GM19351 (cell line): ENCODE measurements at regions not wholly inside any gene's neighbourhood (a gene's known extent, or its start where the extent isn't known, plus 50 kb on each side); places are given as distances from the start of the nearest gene placed in this dataset.
"Not testable (repeated sequence)": the region's sequence is repeated elsewhere in the genome, so short reads cannot be mapped to it uniquely, and the experiment has no call there.

ENCODE experiments used
- ATAC-seq: cut with Tn5 transposase; IDR thresholded peaks from one replicate; pipeline ENCODE4 v1.9.1; 2021; ENCODE audit warnings: mild to moderate bottlenecking, moderate library complexity; ENCODE audit not compliant: unreplicated experiment

DNA sequence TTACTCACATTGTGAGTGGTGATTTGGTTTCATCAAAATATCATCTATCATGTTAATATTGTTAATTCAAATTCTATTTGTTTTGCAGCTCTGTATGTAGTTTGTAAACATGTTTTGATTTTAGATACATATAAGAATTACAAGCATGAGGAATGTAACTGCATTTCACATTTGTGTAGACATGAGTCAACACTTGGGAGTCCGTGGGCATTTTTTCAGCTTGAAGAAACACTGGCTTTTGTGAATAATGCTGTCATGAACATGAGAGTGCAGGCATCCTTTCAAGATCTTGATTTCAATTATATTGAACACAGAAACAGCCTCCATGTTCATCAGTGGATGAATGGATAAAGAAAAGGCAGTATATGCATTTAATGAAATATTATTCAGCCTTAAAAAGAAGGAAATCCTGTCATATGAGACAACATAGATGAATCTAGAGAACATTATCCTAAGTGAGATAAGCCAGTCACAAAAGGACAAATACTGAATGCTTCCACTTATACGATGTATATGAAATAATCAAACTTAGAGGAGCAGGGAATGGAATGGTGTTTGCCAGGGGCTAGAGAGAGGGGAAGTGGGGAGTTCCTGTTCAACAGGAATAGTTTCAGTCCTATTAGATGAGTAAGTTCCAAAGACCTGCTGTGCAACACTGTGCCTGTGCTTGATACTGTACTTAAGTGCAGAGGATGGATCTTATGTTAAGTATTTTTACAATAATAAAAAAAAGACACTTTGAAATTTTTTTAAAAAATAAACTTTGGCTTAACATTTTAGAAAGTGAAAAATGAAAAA lies 194.9 kb downstream of the LRATD1 start:
- no peak for ATAC-seq

DNA sequence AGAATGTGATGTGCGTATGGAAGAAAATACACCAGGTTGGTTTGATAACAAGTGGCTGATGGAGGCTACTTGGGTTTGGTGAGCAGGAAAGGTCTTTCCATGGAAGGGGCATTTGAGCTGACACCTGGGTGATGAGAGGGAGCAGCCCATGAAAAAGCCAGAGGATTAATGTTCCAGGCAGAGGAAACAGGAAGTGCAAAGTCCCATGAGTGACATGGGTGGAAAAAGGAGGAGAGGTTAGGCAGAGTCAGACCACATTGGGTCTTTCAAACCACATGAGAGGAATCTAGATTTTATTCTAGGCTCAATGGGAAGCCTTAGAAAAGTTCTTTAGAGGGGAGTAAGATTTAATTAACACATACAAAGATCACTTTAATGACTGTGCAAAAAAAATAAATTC lies 195.7 kb downstream of the LRATD1 start:
- ATAC-seq: no peak

DNA sequence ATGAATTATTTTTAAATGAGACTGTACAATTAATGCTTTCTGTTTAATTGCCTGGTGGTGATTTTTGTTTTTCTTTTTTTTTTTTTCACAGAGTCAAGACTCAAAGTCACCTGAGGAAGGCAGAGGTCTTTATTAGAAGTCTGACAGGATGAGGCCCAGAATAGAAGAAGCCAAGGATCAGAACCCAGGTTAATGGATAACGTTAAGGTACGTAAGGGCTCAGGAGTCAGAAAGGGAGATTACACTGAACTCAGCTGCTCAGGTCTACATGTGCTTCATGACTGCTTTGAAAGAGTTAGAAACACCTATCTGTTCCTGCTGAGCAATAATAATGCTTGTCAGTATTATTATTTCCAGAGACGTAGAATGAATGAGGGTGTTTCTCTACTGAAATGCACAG lies 196.5 kb downstream of the LRATD1 start:
- no peak for ATAC-seq

DNA sequence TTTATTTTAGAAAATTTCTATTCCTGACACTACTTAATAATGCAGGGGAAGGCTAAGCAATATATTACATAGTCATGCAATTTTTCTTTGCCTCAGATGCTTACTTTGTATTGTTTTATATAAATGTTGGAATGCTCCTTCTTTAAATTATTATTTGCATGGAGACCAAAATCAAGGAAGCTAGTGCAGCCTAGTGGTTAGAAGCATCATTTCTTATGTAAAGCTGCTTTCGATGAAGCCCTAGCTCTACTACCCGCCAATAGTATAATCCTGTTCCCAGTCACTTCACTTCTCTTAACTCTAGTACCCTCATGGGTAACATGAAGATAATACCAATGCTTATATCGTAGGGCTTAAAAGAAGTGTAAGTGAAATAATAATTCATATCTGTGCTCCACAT lies 198.9 kb downstream of the LRATD1 start:
- ATAC-seq: no peak

DNA sequence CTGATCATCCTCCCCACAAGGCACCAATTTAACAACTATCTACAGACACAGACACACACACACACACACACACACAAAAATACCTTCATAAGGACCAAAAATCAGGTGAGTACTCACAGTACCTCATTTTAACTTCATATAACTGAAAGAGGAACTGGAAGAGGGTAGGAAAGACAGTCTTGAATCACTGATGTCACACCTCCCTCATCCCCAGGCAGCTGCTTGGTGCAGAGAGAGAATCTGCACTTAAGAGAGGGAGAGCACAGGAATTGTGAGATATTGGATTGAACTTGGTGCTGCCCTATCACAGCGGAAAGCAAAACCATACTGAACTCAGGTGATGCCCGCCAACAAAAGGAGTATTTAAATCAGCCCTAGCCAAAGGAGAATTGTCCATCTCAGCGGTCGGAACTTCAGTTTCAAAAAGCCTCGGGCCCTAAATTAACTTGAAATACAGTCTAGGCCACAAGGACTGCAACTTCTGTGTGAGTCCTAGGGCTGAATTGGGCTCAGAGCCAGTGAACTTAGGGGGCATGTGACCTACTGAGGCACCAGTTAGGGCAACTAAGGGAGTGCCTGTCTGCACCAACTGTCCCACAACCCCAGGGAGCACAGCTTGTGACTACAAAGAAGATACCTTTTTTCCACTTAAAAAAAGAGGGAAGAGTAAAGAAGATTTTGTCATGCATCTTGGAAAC lies 211.1 kb downstream of the LRATD1 start:
- ATAC-seq: peak; percentile 83

DNA sequence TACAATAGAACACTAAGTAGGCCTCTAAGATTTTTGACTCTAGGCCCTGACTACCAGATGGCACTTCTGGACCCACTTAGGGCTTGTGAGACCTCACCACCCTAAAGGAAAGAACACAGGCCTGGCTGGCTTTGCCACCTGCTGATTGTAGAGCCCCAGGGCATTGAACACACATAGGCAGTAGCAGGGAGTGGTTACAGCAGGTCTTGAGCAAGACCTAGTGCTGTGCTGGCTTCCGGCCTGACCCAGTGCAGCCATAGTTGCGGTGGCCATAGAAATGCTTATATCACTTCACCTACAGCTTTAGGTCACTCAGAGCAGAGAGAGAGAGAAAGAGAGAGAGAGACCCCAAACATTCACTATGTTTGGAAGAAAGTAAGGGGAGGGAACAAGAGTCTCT lies 223.2 kb downstream of the LRATD1 start:
- ATAC-seq: no peak

DNA sequence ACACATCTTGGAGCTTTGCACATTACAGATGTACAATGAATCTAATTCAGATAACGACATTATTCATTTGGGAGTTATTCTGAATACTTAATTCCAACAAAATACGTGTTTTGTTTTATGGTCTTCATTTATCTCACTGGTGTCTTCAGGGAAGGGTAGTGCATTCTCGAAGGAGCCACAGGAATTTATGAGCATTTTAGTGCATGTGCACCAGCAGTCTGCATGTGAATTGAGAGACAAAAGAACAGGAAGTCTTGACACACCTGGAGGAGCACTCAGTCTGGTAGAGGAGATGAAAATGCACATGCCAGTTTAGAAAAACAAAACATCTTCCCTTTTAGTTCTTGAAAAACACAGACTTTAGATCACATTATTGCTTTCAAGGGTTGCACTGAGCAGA lies 228.7 kb downstream of the LRATD1 start:
- ATAC-seq: no peak

DNA sequence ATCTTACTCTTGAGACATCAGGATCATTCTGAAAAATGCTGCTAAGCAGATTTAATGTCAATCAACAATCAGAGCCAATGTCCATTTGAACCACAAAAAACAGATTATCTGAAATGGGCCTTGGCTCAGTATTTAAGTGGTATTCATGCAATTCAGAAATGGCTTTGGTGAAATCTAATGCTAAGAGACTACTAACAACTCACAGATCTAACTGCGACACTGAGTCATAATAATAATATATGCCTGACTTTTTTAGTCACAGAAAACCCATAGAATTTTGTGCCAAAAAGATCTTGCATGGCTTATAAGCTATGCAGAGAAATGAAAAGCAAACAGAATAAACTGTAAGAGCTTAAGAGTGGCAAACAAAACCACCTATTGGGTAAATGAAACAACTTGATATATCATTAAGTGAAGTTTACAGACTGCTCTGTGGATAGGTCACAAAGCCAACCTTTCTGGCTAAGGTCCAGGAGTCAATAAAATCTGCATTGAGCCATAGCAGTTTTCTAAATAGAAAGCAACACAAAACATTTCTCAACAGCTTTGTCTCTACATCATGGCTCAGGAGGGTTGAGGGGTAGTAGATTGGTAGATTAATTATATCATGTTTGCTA lies 234.3 kb downstream of the LRATD1 start:
- no peak for ATAC-seq

DNA sequence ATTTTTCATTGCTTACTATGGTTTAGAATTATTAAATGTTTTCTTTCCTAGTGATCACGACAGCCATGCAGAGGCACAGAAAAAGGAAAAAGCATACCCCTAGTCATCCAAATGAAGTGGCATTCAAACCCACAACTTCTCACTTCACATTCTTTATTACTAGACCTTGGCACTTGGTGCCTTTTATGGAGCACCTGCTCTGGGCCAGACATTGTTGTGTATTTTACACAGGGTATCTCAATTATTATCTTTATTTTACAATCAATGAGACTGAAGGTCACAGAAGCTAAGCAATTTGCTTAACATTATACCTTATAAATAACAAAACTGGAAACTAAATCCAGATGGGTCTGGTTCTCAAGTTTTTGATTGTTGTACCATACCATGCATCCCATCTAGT lies 235.3 kb downstream of the LRATD1 start:
- ATAC-seq: no peak

DNA sequence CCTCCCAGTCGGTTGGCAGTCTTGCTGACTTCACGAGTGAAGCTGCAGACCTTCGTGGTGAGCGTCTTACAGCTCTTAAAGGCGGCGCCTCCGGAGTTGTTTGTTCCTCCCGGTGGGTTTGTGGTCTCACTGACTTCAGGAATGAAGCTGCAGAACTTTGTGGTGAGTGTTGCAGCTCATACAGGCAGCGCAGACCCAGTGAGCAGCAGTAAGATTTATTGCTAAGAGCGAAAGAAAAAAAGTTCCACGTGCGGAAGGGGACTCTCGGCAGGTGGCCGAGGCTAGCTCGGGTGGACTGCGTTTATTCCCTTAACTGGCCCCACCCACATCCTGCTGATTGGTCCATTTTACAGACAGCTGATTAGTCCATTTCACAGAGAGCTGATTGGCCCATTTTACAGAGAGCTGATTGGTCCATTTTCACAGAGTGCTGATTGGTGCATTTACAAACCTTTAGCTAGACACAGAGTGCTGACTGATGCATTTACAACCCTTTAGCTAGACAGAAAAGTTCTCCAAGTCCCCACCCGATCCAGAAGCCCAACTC lies 240.3 kb downstream of the LRATD1 start:
- no peak for ATAC-seq

DNA sequence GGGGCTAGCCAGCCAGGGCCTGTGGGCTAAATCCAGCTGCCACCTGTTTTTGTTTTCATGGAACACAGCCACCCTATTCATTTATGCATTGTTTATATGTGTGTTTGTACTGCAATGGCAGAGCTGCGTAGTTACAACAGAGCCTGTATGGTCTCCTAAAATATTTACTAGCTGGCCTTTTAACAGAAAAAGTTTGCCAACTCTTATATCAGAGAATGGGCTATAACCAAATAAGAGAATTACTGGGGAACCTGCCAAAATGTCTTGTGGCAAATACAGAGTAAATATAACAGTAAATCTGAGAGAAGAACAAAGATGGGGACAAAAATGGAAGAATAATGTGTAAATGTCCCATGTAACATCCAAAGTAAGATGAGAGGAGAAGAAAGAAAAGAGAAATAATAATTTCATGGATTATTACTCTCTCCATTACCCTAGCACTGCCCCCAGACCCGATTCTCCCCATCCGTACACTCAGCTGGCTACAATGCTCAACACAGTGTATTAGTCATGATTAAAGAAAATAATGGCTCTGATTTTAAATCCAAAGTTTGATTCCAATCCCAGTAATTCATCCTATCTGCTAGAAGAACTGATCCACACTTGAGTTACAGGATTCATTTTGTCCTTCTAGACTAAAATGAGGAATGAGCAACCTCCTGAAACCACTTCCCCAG lies 249.3 kb downstream of the LRATD1 start:
- ATAC-seq: no peak

DNA sequence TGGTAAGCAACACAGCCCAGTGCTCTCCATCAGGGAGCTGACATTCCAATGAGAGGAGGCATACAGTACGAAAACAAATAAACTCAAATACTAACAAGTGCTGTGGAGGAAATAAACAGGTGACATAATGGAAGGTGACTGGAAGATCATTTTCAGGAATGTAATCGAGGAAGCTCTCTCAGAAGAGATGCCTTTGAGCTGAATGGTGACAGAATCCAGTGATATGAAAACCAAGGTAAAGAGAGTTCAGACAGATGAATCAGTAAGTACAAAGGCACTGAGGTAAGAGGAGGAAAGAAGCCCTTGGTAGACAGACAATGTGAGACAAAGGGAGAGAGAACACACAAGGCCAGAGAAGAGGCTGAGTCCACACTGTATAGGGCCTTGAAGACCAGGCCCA lies 252.1 kb downstream of the LRATD1 start:
- no peak for ATAC-seq

DNA sequence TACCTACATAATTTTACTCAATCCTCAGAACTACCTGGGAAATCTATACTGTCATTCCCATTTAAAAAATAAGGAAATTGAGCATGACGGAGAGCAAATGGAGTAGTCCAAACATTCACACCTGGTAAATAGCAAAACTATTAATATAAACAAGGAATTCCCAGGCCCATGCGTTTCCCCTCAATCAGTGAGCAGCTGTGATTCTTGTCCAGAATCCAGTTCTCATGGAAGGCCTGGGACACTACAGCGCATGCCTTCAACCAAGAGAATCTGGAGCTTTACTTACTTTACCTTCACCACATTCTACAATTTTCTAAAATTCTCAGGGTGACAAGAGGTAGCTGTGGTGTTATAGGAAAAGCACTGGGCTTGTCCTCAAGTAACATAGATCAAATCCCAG lies 259.0 kb downstream of the LRATD1 start:
- no peak for ATAC-seq

DNA sequence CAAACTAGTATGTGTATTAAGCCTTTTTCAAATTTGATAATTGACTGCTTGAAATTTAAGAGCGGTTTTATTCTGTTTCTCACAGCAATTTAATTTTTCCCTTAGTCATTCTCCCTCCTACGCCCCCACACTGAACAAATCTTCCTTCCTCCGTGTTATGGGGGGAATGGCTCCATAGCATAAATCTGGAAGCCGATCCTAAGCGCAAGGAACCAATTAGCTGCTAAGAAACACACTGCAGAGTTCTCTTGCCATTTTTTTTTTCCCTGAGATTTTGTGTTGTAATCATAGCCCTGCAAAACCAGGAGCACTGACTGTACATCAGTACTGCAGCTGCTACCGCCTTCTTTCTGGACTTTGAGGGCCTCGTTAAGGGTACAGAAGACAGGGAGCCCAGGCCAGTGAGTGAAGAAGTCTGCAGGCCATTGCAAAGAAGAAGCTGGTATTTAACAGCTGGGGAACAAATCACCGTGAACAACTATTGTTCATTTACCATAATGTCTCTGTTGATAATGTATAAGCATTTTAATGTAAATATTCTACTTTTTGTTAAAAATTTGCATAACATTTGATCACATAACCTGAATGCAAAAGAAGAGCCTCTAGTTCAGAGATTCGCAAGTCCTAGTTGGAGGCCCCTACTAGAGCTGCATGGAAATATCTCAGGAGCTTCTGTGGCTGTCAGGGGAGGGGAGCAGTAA lies 264.0 kb downstream of the LRATD1 start:
- no peak for ATAC-seq

DNA sequence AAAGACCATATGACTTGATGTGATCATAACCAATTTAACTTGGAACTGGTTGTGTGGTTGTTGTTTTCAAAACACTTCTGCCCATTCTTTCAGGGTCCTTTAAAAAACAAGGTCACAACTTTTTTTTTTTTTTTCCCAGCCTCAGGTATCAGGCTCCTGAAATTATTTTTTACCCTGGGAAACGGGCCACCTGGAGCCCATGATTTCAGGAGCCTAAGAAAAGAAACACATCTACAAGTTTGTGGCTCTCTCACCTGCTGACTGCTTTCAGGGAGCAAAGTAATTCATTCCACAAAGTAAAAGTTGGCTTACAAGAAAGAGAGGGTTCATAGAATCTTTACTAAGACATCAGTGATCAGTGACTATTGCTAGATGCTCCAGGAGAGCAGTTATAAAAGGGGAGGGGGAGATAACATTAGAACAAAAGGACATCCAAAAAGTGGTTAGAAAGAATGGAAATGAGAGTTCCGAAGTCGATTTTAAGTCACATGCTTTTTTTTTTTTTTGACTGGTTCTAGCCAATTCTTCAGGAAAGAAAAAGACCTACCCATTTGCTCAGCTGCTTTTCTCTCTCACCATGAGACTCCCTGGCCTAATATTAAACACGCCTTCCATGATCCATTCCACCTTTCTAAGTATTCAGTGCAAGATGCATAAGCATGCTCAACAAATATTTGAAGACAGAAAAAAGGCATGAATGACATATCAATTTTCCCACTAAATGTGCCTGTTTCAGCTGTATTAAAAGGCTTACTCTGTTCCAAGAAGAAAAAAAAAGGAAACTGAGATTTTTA lies 267.3 kb downstream of the LRATD1 start:
- ATAC-seq: no peak

DNA sequence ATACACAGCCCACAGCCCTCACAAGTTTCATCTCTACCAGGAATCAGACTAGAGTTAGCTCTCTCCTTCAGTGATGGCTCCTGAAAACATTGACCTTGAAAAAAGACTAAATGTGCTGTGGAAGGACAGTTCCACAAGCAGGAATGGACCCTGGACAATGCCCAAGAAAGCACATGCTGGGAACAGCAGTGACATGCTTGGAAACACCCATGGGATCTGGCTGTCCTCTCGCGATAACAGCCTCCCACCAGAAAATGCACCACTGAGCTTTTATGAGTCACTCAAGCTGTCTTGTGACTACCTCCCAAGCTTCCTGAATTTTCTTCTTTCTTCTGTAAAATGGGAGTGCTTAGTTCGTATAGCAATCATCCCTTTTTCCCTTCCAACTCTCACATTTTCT lies 269.2 kb downstream of the LRATD1 start:
- ATAC-seq: no peak

DNA sequence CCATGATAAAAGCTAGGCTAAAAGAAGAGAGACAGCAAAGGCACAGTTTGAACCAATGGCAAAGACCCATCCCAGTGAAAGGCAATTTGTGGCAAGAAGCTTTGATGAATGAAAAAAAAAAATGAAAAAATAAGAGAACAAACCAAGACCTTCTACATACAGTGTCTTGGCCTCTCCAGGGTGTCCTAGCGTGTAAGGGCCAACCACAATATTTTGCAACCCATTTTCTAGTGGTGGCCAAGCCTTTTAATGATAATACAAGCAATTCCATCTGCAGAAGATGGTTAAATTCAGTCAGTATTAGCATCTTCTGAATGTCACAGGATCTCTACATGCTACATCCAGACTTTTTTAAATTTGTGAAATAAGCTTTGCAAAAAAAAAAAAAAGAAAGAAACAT lies 270.4 kb downstream of the LRATD1 start:
- ATAC-seq: no peak

DNA sequence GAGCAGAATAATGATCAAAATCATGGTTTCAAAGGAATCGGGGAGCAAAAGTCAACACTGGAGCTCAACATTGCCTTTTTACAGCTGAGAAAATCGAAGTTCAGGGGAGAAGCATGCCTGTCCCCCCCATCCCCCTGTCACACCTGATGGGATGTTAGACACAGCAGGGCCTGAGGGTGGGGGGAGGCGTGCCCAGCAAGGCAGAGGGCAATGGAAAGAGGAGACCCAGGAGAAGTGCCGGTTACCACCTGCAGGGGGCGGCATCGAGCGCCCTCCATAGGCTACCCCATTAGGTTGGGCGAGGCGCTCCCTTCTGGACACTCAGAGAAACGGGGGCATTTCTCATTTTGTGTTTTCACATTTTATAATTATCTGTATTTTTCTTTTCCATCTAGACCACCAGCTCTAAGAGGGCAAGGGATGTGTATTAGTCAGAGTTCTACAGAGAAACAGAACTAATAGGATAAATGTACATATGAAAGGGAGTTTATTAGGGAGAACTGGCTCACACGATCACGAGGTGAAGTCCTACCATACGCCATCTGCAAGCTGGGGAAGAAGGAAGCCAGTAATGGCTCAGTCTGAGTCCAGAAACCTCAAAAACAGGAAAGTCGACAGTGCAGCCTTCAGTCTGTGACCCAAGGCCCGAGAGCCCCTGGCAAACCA lies 271.3 kb downstream of the LRATD1 start:
- ATAC-seq: peak; percentile 99

DNA sequence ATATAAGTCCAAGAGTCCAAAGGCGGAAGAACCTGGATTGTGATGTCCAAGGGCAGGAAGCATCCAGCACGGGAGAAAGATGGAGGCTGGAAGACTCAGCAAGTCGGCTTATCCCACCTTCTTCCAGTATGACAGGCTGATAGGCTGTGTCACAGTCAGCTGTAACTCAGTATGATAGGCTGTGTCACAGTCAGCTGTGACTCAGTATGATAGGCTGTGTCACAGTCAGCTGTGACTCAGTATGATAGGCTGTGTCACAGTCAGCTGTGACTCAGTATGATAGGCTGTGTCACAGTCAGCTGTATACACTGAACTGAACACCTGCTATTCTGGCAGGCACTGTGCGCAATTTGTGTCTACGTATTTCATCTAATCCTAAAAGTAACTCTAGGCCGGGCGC lies 271.9 kb downstream of the LRATD1 start:
- ATAC-seq: not testable (repeated sequence)
